WTC11 (cell line): ENCODE measurements at regions not wholly inside any gene's neighbourhood (a gene's known extent, or its start where the extent isn't known, plus 50 kb on each side); places are given as distances from the start of the nearest gene placed in this dataset.

Experiments
- ATAC-seq: fragments of 200-7000 bp; cut with Tn5 transposase; 2 replicates; pipeline ENCODE4 v1.10.0; 2021; ENCODE audit warnings: mild to moderate bottlenecking, moderate library complexity
- CTCF ChIA-PET: fragments of 300-600 bp; sonication (Branson Sonifier 250); formaldehyde crosslinking; loops from one replicate; lab custom pipeline; 2021; ENCODE audit warnings: antibody characterized with exemption; lab: Charles Lee
- POLR2A ChIA-PET: fragments of 350-600 bp; sonication (Branson Sonifier 250); formaldehyde crosslinking; loops from one replicate; lab custom pipeline; 2021; ENCODE audit warnings: antibody characterized with exemption; lab: Charles Lee
- DNase-seq: peaks from one replicate; pipeline ENCODE4 v3.0.0; 2021; ENCODE audit warnings: low spot score
- H3K27ac Mint-ChIP-seq: 2 replicates; pipeline ENCODE4 v1.8.0; 2021; ENCODE audit warnings: mixed read lengths
- H3K27me3 Mint-ChIP-seq: 2 replicates; pipeline ENCODE4 v1.8.0; 2021; ENCODE audit warnings: low read depth, mild to moderate bottlenecking, moderate library complexity, mixed read lengths
- H3K36me3 Mint-ChIP-seq: 2 replicates; pipeline ENCODE4 v1.8.0; 2021; ENCODE audit warnings: mixed read lengths
- H3K4me1 Mint-ChIP-seq: 2 replicates; pipeline ENCODE4 v1.8.0; 2022; ENCODE audit warnings: mixed read lengths
- H3K4me3 Mint-ChIP-seq: 2 replicates; pipeline ENCODE4 v1.8.0; 2021; ENCODE audit warnings: mild to moderate bottlenecking, moderate library complexity, mixed read lengths
- H3K9me3 Mint-ChIP-seq: 2 replicates; pipeline ENCODE4 v1.8.0; 2021; ENCODE audit warnings: mixed read lengths
- AFF4 ChIP-seq: sonication (generic); formaldehyde crosslinking; IDR thresholded peaks from 2 replicates; pipeline ENCODE4 v1.8.1; 2023; ENCODE audit warnings: mild to moderate bottlenecking, missing genetic modification reagents, borderline replicate concordance
- CBFB ChIP-seq: sonication (generic); formaldehyde crosslinking; IDR thresholded peaks from 2 replicates; pipeline ENCODE4 v1.8.1; 2022; ENCODE audit warnings: mild to moderate bottlenecking, low read depth, missing genetic modification reagents
- SP1 ChIP-seq: sonication (generic); formaldehyde crosslinking; conservative IDR thresholded peaks from 2 replicates; pipeline ENCODE4 v1.8.1; 2022; ENCODE audit warnings: missing genetic modification reagents
- ZNF263 ChIP-seq: sonication (generic); formaldehyde crosslinking; IDR thresholded peaks from 2 replicates; pipeline ENCODE4 v1.8.1; 2022; ENCODE audit warnings: low read depth, mild to moderate bottlenecking, moderate library complexity, missing genetic modification reagents
- TF ChIP-seq, protein P1 (sequence below): sonication (generic); formaldehyde crosslinking; IDR thresholded peaks from 2 replicates; pipeline ENCODE4 v1.8.0; 2022; ENCODE audit warnings: mild to moderate bottlenecking, missing genetic modification reagents
- TF ChIP-seq, protein P2 (sequence below): sonication (generic); formaldehyde crosslinking; conservative IDR thresholded peaks from 2 replicates; pipeline ENCODE4 v1.8.1; 2022; ENCODE audit warnings: mild to moderate bottlenecking, missing genetic modification reagents
- TF ChIP-seq, protein P3 (sequence below): sonication (generic); formaldehyde crosslinking; IDR thresholded peaks from 2 replicates; pipeline ENCODE4 v1.8.0; 2023; ENCODE audit warnings: mild to moderate bottlenecking, missing genetic modification reagents
- TF ChIP-seq, protein P4 (sequence below): fragments of 250-450 bp; sonication (Bioruptor Pico); IDR thresholded peaks from 2 replicates; pipeline ENCODE4 v1.9.0; 2021; ENCODE audit warnings: mild to moderate bottlenecking

DNA sequence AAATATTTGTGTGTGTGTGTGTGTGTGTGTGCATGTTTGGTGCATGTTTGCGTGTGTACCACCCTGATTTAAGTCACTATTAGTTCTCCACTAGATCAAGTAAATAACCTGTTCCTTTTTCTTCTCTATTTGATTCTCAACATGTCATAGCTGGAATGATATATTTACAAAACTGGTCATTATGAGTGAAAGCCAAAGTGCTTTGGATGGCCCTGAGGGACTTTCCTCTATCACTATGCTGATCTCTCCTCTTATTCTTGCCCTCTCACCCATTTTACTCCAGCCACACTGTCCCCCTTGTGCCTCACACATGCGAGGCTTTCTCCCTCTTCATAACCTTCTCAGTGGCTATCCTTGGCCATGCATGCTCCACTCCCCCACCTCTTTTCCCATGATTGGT, 144.6 kb upstream of the NMUR2 start (continued):
- TF ChIP-seq, protein P1, sequence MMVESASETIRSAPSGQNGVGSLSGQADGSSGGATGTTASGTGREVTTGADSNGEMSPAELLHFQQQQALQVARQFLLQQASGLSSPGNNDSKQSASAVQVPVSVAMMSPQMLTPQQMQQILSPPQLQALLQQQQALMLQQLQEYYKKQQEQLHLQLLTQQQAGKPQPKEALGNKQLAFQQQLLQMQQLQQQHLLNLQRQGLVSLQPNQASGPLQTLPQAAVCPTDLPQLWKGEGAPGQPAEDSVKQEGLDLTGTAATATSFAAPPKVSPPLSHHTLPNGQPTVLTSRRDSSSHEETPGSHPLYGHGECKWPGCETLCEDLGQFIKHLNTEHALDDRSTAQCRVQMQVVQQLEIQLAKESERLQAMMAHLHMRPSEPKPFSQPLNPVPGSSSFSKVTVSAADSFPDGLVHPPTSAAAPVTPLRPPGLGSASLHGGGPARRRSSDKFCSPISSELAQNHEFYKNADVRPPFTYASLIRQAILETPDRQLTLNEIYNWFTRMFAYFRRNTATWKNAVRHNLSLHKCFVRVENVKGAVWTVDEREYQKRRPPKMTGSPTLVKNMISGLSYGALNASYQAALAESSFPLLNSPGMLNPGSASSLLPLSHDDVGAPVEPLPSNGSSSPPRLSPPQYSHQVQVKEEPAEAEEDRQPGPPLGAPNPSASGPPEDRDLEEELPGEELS (CRISPR knock-in tag): no peak
- TF ChIP-seq AFF4 (CRISPR knock-in tag): no peak

DNA sequence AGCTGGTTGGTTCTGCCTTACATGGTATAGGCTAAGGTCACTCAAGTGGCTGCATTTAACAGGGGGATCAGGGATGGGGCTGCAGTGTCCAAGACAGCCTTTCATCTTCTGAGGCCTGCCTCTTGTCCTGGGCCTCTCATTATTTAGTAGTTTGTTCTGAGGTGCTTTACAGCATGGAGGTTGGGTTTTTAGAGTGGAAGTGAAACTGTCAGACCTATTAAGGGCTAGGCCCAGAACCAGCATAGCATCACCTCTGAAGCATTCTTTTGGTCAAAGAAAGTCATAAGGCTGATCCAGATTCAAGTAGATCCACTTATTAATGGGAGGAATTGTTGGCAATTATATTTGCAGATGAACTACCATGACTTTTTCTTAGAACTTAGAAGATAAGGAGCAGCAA, 146.0 kb upstream of the NMUR2 start:
- DNase-seq: no peak
- Mint-ChIP-seq H3K4me3 (no peak overlapping the region), H3K27me3 (no peaks in the 10 kb centered on the region; the same call in 1 of the 2 replicates), H3K4me1 (no peaks in the 10 kb centered on the region), H3K27ac (no peak overlapping the region), H3K9me3 (no peaks in the 10 kb centered on the region)
- POLR2A ChIA-PET: no interaction called here
- ATAC-seq: no peak
- TF ChIP-seq, protein P2, sequence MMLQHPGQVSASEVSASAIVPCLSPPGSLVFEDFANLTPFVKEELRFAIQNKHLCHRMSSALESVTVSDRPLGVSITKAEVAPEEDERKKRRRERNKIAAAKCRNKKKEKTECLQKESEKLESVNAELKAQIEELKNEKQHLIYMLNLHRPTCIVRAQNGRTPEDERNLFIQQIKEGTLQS (CRISPR knock-in tag): no peak
- TF ChIP-seq, all 79 proteins: peak for 0
- CTCF ChIA-PET: no interaction called here
- no peaks in the 10 kb centered on the region for H3K36me3 Mint-ChIP-seq

DNA sequence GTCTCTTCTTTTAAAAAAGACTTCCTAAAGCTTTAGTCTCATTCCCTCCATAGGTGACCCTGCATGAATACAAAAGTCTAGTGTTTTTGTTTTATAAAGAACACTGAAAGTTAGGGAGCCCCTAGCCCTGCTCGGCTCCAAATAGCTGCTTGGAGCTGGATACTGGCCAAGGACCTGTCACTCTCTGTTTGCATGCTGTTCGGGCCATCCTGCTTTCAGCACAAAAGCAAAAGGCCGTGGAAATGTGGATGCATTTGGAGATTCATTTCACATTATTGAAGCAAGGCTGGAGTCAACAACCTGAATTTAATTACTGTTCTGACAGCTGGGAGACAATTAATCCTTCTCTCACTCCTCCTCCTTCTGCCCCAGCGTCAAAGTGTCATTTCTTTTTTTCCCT, 151.7 kb upstream of the NMUR2 start:
- no peak overlapping the region for H3K4me3 Mint-ChIP-seq
- H3K36me3 Mint-ChIP-seq: no peaks in the 10 kb centered on the region
- no peak overlapping the region for H3K27ac Mint-ChIP-seq
- no peak for TF ChIP-seq SP1 (CRISPR knock-in tag)
- TF ChIP-seq ZNF263 (CRISPR knock-in tag): no peak
- TF ChIP-seq, protein P3, sequence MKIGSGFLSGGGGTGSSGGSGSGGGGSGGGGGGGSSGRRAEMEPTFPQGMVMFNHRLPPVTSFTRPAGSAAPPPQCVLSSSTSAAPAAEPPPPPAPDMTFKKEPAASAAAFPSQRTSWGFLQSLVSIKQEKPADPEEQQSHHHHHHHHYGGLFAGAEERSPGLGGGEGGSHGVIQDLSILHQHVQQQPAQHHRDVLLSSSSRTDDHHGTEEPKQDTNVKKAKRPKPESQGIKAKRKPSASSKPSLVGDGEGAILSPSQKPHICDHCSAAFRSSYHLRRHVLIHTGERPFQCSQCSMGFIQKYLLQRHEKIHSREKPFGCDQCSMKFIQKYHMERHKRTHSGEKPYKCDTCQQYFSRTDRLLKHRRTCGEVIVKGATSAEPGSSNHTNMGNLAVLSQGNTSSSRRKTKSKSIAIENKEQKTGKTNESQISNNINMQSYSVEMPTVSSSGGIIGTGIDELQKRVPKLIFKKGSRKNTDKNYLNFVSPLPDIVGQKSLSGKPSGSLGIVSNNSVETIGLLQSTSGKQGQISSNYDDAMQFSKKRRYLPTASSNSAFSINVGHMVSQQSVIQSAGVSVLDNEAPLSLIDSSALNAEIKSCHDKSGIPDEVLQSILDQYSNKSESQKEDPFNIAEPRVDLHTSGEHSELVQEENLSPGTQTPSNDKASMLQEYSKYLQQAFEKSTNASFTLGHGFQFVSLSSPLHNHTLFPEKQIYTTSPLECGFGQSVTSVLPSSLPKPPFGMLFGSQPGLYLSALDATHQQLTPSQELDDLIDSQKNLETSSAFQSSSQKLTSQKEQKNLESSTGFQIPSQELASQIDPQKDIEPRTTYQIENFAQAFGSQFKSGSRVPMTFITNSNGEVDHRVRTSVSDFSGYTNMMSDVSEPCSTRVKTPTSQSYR: no peak
- no peak for TF ChIP-seq CBFB (CRISPR knock-in tag)
- TF ChIP-seq, protein P4, sequence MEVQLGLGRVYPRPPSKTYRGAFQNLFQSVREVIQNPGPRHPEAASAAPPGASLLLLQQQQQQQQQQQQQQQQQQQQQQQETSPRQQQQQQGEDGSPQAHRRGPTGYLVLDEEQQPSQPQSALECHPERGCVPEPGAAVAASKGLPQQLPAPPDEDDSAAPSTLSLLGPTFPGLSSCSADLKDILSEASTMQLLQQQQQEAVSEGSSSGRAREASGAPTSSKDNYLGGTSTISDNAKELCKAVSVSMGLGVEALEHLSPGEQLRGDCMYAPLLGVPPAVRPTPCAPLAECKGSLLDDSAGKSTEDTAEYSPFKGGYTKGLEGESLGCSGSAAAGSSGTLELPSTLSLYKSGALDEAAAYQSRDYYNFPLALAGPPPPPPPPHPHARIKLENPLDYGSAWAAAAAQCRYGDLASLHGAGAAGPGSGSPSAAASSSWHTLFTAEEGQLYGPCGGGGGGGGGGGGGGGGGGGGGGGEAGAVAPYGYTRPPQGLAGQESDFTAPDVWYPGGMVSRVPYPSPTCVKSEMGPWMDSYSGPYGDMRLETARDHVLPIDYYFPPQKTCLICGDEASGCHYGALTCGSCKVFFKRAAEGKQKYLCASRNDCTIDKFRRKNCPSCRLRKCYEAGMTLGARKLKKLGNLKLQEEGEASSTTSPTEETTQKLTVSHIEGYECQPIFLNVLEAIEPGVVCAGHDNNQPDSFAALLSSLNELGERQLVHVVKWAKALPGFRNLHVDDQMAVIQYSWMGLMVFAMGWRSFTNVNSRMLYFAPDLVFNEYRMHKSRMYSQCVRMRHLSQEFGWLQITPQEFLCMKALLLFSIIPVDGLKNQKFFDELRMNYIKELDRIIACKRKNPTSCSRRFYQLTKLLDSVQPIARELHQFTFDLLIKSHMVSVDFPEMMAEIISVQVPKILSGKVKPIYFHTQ: no peak
- TF ChIP-seq, all 79 proteins: peak for 0
- Mint-ChIP-seq H3K27me3 (no peaks in the 10 kb centered on the region), H3K9me3 (no peaks in the 10 kb centered on the region), H3K4me1 (no peaks in the 10 kb centered on the region)
- CTCF ChIA-PET: no interaction called here
- POLR2A ChIA-PET: no interaction called here
- ATAC-seq (no peak), DNase-seq (no peak)
